Amniotic epithelial cell (primary cell): ENCODE measurements at regions not wholly inside any gene's neighbourhood (a gene's known extent, or its start where the extent isn't known, plus 50 kb on each side); places are given as distances from the start of the nearest gene placed in this dataset.

Experiments used
- DNase-seq: peaks from one replicate; pipeline ENCODE4 v3.0.0-alpha.2; 2010; ENCODE audit warnings: low read depth

DNA sequence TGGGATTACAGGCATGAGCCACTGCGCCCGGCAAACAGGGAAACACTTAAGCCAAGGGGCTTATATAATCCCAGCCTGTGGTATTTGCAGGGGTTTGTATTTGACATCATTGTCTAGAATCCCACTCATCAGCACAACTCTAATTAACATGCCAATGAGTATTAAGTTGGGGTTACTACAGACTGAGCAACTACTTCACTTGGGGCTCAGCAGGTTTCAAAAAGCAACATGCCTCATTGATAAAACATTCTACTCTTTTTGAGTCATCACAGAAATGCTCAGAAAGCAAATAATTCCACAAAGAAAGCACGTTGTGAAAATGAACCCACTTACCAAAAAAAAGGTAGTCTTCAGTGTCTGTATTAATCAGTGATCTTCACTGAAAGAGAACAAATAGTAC is 236.9 kb upstream of the CELF2 start:
- DNase-seq, result peak; percentile 27

DNA sequence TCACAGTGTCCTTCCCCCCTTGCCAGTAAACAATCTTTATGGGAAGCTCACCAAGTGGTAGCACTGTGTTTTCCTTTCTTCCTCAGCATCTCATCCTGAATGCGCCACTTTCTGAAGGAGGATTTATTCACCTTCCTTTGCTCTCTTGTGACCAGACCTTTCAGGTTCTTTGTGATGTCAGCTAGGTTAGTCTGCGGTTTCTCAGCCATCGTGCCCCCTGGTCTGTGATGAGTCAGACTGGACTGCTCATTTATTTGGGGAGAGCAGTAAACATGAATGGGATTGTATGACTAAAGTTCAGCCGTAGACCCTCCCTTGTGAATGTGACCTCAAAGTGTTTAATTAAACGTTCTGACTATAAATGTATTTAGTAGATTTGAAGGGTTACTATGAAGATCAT is 235.1 kb upstream of the CELF2 start:
- peak; percentile 71 for DNase-seq

DNA sequence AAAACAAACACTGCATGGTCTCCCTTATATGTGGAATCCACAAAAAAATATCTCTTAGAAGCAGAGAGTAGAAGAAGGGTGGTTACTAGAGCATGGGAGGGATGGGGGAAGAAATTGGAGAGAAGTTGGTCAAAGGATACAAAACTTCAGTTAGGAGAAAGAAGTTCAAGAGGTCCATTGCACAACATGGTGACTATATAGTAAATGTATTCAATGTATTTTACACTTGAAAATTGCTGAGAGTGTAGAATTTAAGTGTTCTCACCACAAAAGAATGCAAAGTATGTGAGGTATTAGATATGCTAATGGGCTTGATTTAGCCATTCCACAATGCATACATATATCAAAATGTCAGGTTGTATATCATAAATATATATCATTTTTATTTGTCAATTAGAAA is 232.0 kb upstream of the CELF2 start:
- peak; percentile 81 for DNase-seq

DNA sequence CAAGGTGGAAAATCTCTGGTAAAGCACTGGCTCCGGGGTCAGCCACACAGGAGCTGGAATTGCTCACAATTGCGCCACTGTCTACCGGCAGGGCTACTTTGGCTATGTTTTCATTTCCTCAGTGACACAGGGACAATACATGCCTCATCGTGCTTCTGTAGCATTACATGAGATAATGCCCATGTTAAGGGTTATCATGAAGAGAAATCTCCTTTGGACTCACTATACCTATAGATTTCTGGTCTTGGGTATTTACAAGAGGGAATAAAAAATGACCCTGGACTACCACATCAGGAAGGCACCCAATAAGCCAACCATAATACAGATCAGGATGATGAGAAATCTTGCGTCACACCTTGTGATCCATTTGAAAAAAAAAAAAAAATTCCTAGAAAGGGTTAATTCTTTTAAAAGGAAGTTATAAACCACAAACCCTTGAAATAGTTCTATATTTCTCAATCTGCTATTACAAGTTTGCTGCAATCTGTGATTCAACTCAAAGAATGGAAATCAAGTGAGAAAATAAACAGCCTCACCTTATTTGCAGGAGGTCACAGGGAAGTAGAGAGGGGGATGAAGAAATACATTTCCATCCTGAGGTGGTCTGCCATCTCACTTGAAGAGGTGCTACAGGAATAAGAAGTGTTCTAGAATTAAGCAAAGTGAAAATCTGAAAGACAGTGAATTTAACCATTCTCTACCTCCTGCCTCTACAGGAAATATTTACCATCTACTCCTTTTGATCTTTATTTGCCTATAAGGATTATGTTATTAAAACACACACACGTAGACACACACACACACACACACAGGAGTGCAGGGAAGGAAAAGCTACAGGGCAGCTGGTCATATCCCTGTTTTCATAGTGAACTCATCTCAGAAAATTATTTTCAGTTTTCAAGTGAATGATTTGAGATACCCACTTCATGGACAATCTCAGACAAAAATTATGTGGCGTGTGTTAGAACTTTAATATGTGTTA is 231.3 kb upstream of the CELF2 start:
- DNase-seq, result peak; percentile 88

DNA sequence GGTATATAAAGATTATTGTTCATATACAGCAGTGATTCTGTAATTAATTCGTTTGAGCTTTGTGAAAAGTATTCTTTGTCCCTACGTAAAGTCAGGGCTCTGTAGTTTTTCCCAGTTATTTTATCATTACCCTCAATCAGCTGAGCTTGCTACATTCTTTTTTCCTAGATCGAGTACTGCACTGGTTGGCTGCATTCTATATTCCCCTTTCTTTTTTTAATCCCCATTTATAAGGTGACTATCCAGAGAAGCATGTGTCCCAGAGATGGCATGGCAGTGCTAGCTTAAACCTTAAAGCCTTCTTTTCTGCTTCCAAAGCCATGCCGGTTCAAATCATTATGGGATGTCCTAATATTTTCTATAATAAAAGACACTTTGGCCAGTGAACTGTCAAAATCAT is 230.1 kb upstream of the CELF2 start:
- DNase-seq, result no peak

DNA sequence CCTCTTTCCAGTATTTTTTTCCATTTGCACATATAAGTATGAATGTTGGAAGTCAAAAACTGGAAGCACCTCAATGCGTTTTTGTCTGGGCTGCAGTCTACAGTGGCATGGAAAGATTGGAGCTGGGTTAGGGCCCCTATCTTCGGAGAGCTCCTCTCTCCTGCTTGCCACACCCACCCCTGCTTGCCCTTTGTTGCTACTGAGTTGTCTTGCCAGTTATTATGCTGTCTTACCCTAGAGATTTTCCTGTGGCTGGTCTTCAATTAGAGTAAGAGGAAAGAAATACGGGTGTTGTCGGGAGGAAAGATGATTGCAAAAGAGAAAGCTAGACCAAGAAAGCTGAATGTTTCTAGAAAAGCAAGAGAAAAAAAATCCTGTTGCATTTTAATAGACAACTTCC is 228.9 kb upstream of the CELF2 start:
- DNase-seq, result no peak

DNA sequence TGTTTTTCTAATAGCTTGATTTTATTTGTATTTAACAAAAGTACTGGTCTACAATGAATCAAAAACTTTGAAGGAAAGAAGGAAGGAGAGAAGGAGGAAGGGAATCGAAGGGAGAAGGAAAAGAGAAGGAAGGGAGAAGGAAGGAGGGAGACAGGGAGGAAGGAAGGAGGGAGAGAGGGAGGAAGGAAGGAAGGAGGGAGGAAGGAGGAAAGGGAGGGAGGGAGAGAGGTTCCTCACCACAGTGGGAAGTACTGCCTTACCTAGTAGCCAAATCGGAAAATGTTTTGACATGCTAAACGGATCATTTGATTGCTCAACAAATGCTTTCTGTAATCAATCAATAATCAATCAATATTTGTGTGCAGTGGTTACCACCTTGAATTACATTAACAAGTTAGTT is 225.8 kb upstream of the CELF2 start:
- DNase-seq, result no peak

DNA sequence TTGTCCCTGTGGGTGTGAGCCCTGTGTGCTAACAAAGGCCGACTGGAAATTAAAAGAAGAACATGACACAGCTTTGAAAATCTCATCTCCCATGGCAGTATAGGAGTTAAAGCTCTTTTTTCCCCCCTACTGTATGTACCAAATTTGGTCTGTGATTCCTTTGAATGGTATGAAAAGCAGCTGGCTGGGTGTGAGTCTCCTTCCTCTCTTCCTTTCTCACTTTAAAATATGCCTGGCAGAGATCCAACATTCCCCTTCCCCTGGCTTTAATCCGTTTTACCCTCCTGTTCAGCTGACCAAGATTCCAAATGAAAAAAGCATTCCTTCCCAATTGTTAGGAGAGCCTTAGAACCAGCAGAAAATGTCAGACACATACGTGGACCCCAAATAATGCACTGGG is 225.0 kb upstream of the CELF2 start:
- DNase-seq, result peak; percentile 88

DNA sequence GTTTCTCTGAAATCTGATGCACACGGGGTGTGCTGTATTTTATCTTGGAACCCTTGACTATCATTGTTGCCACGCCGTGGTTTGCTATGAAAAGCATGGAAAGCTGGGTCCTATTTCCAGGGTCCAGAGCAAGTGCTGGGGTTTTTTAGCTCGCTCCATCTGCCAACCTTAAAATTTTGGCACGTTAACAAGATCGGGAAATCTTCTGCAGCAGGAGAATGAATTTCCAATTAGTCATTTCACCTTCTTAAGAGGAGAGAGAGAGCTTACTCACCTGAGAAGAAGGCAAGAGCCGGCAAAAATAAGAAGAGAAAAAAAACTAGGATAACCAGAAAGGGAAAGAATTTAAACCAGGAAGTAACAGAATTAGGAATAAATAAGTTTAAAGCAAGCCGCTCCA is 223.6 kb upstream of the CELF2 start:
- peak; percentile 28 for DNase-seq

DNA sequence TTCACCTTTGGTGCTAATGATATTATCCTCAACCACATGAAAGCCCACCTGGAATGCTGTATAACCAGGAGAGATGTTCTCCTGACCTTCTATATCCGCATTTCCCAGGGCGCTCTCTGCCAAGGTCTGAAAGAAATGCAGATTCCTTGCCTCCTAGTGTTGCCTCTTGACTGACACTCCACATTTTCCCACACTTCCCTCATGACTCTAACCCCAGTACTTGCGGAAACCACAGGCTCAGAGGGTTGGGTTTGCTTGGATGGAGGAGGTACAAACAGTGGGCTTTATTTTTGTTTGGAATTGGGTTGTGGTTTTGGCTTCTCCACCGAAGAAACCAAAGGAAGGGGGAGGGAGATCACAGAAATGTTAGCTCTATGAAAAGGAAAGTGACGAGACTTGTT is 222.9 kb upstream of the CELF2 start:
- peak; percentile 99 for DNase-seq

DNA sequence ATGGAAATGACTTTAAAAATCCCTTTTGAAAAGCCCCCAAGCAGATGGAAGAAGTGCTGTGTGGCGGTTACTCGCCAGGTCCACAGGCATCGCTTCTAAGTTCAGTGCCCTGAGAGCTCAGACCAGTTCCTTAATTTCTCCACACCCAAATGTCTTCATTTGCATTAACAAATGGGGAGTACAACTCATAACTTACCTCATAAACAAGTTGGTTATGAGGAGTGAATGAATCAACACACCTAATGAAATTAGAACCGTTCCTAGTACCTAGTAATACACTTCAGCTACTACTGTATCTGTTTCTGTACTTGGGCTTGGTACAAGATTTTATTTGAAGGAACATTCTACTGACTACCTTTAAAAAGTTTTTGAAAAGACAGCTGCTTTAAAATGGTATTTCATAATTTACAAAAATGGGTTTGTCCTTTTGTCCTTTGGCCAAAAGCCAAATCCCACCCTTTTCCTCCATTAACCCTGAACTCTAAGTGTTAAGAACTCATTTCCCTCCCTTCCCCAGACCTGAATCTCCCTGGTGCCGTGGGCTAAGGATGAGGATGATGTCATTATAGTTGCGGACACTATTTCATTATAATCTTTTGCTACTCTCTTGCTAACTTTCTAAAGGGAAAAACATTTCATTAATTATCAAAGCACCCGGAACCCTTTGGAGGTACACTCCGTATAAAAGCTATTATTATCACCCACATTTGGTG is 221.5 kb upstream of the CELF2 start:
- peak; percentile 86 for DNase-seq

DNA sequence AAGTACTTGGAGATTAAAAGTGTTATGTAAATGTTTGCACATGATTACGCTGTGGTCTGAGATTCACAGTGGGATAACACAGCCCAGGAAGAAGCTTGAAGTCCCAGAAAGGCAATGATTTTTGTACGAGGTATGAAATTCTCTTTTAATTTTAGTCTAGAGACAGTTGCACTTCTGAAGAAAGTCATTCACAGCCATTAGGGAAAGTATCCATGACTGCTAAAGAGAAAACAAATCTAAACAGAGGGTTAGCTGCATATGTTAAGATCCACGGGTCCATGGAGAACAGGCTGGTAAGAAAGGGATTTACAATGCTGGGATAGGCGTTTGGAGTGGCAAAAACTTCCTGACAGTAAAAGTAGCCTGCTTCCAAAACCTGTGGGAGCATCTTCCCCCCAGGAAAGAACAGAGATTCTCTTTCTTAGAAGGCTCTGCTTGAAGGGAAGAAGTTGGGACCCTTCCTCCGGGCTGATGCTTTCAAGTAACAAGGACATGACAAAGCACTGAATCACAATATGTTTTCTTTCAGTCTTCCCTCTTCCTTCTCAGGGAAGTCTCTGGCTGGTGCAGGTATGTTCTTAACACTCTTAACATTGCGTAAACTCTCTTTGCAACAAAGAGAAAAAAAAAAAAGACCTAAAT is 220.8 kb upstream of the CELF2 start:
- DNase-seq, result peak; percentile 98

DNA sequence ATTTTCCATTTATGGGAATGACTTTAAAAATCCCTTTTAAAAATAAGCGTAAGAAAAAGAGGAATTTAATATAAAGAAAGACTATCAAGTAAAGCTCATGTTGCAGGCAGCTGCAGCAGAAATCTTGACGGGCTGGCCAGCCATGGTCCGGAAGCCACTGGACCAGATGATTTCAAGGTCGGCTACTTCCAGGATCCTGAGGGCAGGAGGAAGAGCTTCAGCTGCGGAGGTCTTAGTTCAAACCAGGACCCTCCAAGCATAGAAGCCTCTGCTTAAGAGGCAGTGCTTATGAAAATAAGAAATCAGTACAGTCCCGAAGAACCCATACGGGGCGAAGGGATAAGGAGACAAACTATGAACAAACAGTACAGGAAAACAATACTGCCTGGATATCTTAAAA is 220.2 kb upstream of the CELF2 start:
- no peak for DNase-seq

DNA sequence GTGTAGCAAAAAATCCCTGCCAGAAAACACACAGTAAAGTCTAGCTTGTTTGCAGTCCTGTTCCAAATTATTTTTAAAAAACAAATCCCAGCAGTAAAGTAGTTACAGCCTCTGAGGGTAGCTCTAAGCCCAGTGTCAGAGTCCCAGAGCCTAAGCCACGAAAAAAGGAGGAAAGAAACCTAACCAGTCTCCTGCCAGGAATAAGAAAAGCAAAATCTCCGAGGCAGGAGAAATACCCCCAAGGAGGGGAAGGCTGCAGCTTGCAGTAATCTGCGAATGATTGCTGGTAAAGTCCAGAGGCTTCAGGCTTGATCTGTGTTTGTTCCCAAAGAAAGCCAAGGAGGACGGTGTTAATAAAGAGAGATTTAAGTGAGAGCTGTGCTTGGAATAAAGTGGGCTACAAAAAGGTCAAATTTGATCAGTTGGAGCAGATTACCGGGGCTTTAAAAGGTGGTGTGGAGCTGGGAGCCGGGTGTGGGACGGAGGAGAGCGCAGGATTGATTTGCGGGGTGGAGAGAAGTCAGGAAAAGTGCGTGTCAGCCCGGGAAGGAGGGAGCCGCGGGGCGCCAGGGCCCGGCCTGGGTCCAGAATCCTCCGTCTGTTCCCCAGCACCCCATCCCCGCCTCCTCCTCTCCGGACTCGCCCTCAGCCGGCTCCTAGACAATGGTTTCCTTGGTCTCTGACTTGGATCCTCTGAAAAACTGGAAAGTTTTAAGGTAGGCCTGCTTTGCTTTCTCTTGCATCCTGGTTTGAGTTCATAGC is 219.4 kb upstream of the CELF2 start:
- peak; percentile 38 for DNase-seq

DNA sequence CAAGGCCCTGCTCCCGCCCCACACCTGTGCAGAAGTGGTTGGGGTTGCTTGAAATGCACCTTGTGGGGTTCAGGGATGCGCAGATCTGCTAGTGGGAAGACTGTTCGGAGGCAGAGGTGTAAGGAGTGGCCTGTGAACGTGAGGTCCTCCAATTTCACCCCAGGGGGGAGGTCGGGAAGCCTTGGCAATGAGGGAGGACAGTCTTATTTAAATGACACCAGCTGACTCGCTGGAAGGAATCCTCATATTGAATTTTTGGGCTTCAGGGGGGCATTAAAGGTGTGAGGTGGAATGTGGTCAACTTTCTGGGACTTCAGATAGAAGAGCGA is 218.8 kb upstream of the CELF2 start:
- no peak for DNase-seq

DNA sequence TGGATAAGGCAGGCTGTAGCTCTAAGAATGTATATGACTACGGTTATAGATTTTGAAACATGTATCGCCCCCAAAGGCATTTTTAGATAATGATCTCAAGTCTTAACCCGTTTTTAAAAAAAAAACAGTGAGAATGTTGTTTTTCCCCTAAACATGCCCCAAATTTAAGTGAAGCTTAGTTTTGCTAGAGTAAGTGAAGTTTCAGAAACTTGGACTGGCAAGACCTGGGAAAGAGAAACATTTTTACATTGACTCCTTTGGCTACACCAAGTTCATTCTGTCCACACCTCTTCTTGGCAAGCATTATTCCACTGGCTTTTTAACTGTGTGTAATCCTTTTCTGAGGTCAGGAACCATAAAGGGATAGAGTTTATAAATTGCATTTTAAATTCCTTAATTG is 216.7 kb upstream of the CELF2 start:
- no peak for DNase-seq

DNA sequence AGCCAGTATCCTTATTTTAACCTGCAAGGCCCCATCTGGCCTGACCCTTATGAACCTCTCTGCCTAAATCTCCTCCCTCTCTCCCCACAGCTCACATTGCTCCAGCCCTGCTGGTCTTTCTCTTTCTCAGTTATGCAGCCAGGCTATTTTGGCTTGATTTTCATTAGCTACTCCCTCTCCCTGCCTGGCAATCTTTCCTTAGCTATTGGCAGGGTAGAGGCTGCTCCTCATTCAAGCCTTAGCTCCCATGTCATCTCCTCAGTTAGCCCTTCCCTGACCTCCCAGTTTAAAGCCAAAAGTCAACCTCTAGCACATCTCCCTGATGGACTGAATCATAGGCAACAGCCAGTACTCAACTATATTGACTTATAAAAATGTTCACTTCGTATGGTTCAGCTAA is 214.4 kb upstream of the CELF2 start:
- DNase-seq, result no peak

DNA sequence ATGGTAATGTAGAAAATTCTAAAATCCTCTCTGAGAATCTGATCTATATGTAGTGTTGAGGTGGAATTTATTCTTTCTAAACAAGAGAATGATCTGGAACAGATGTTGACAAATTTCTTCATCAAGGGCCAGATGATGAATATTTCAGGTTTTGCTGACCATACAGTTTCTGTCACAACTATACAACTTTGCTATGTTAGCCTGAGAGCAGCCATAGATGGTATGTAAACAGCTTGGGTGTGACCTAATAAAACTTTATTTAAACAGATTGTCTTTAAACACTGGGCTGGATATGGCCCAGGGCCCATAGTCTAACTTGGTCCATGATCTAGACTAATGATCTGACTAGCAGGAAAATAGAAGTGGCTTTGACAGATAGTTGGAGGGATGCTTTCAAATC is 213.6 kb upstream of the CELF2 start:
- DNase-seq, result no peak

DNA sequence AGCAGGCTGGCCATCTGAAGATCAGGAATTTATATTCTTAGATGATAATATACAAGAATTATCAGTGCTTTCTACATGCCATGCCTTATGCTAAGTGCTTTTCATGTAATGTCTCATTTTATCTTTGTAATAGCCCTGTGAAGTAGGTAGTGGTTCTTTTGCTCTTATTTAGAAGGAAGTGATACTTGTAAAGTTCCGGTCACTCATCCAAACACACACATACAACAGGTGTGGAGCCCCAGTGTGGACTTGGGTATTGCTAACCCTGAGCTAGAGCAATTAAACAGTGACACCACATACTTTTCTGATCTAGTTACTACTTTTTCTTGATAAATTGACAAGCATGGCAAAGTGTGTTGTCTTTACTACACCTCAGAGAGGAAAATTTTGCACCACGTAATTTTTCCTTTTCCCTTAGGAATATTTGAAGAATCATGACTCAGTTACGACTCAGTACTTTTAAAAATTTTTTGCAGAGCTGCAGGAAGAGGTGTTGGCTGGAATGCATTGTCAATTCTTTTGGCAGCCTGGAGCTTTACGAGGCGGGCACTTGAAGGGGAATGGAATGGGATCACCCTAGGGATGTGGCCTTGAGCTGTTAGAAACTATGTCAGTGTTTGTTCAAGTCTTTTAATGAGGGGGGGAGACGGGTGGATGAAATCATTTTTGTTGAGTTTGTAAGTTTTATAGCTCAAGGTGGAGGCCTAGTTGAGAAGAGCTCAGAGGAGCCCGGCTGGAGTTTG is 212.5 kb upstream of the CELF2 start:
- peak; percentile 44 for DNase-seq

DNA sequence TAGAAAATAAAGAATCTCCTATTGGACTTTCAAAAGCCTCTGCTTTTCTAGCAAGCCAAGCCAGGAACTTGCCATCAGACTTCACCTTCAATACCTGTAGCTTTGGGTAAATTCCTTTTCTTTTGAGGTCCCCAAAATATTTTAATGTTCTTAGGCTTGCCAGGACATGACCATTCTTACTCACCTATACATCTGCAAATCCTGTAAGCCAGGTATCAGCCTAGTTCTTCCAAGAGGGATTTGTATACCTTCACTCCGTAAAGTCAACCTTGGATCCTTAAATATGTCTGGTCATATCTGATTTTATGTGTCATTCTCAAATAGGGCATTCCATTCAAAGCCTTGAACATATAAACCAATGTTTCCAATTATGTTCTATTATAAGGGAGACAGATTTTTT is 210.6 kb upstream of the CELF2 start:
- no peak for DNase-seq

DNA sequence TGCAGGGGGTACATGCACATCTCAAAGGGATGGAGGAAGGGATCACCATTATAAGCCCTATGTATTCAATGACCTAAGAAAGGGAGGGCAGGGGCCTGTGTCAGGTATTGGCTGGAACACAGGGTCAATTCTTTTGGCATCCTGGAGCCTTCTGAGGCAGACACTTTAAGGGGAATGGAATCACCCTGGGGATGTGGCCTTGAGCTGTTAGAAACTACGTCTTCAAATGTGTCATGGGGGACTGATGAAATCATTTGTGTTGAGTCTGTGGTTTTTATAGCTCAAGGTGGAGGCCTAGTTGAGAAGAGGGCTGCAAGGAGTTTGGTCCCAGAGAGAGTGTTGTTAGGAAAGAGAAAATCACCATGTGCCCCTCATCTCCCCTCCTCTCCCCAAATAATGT is 206.1 kb upstream of the CELF2 start:
- peak; percentile 84 for DNase-seq

DNA sequence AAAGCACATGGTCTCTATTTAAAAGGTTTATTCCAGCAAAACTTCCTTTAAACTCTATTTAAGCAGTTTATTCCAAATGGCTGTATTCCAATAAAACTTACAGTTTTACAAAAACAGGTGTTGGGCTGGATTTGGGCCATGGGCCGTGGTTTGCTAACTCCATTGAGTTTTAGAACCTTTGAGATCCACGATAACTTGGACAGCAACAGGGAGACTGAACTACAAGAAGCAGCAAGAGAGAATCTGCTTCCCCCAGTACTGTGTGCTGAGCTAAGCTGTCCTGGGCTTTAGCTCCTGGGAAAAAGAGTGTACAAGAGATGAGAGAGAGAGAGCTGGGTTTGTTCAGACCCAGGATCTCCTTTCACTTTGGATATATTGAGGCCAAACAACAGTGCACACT is 204.0 kb upstream of the CELF2 start:
- DNase-seq, result no peak
